CD4-positive, alpha-beta T cell treated with Interleukin-2 at 100 ng/mL for 4 hours (primary cell): ENCODE measurements at regions not wholly inside any gene's neighbourhood (a gene's known extent, or its start where the extent isn't known, plus 50 kb on each side); places are given as distances from the start of the nearest gene placed in this dataset.
"Not testable (repeated sequence)": the region's sequence is repeated elsewhere in the genome, so short reads cannot be mapped to it uniquely, and the experiment has no call there.

Experiments
- DNase-seq: peaks from one replicate; pipeline ENCODE4 v3.0.0-alpha.2; 2020; ENCODE audit warnings: low spot score

DNA sequence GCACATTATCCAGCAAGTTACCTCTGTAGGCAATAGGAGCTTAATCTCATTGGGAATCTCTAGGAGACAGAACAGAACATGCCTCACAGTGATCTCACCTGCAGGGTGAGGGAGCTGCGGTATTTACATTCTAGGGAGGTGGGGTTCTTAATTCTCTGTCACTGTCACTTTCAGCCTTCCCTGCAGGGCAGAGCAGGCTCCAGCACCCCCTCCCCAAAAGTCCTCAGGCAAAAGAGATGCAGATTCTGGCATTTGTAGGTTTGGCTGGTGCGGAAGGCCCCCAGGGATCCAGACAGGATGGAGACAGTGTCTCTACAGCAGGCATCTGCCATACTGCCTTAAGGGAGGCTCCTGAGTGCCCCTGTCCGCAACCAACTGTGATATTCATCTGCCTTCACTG, 166.4 kb upstream of the ATP6AP2 start:
- no peak for DNase-seq

DNA sequence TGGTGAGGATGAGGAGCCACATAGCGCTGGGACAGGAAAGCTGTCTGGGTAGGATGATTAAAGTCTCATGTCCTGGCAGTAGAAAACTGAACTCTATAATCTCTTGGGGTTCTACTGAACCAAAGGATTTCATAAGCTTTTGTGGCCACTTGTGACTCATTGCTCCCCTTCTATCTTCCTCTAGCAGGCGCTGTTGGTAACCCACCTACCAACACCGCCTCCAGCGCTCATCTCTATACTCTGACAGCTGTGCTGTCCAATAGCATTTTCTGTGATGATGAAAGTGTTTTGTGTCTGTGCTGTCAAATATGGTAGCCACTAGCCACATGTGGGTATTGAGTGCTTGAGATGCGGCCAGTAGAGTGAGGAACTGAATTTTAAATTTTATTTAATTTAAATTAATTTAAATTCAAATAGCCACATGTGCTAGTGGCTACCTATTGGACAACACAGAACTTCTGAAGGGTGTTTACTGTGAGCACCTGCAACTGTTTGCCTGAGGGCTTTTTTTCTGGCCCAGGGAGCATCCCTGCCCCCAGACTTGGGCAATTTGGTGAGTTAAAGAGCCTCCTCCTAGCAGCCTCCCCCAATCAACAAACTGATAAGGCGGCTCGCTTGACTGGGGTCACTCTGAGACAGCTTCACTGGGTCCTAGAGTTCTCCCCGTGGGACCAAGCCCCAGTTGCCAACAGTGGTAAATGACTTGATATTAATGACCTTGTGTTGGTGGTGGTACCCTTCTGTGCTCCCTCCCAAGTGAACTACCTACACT, 169.2 kb upstream of the ATP6AP2 start:
- no peak for DNase-seq

DNA sequence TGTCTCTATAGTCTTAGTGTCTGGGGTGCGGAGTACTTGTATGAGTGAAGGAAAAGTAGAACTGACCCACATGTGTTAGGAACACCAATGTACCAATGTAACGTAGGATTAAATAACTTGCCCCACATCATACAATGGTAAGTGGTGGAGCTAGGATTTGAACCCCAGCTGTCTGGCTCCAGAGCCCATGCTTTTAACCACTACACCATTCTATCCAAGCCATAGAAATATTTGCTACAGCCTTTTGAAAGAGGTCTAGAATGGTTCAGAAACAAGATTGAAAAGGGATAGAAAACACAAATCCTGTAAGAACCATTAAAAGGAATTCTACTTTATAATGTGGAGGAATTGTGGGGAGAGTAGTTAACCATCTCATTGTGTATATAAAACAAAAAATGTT, 169.9 kb upstream of the ATP6AP2 start:
- DNase-seq = no peak

DNA sequence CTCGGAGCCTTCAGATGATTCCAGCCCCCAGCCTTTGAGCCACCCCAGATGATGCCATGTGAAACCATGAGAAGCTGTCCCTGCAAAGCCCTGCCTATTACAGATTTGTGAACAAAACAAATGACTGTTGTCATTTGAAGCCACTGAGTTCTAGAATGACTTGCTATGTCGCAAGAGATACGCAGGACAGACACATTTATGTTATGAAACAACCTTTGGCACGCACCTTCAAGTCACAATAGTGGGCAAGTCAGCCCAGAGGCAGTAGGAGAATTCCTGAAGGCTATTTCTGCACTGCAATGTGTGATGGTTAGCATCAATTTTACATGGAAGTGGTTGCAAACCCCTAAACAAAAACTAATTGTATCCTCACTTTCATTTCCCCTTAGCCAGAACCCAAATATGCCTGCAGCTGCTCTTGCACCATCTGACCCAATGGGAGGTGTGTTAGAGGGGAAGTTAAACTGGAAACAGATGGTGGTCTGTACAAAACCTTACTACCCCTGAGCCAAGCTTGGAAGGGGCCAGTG, 174.4 kb upstream of the ATP6AP2 start:
- no peak for DNase-seq

DNA sequence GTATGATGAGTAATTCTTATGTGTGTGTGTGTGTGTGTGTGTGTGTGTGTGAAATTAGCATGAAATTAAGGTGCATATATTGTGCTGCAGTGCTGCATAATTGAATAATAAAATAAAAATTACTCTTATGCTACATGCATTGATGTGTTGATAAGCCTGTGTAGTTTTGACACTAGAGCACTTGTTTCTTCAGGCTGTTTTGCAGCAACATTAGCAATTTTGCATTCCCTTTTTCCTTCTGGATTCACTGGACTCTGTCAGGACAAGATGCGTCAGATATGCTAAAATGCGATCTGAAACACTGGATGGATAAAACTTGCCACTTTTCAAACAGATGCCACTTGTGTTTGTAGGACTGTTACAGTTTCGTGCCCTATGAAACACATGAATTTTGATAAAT, 175.4 kb upstream of the ATP6AP2 start:
- DNase-seq = no peak

DNA sequence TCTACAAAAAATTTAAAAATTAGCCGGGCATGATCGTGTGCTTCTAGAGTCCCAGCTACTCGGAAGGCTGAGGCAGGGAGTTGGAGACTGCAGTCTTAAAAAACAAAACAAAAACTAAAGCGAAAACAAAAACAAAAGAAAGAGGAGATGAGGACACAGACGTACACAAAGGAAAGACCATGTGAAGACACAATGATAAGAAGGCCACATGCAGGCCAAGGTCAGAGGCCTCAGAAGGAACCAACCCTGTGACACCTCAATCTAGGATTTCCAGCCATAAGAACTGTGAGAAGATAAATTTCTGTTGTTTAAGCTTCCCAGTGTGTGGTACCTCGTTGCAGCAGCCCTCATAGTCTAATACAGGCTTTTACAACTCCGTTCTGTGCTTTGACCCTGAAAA, 177.0 kb upstream of the ATP6AP2 start:
- DNase-seq = no peak

DNA sequence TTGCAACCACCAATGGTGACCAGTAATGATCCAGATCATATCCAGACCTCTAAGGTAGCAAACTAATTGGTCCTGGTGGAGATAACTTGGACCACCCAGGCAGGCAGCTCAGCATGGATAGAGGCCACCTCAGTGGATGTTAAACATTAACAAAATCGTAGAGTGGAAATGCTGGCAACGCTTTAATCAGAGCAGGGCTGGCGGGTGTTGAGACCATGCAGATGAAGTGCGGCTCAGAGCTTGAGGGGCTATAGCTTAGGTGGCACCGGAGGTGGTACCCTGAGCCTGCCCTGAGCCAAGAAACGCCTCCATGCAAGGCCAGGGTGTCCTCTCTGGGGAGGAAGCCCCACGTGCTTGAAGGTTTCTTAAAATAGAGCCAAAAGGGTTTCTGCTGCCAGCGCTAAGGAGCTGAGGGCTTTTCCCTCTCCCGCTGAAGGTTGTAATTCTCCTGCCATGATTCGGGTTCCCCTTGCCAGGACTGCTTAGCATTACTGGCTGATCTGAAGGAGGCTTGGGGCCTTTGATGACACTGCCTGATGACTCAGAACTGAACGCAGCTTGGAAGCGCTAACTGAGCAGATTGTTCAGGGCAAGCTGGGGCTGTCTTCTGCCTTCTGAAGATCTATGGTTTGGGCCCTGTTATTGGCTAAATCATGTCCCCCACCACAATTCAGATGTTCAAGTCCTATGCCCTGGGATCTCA, 177.8 kb upstream of the ATP6AP2 start:
- no peak for DNase-seq

DNA sequence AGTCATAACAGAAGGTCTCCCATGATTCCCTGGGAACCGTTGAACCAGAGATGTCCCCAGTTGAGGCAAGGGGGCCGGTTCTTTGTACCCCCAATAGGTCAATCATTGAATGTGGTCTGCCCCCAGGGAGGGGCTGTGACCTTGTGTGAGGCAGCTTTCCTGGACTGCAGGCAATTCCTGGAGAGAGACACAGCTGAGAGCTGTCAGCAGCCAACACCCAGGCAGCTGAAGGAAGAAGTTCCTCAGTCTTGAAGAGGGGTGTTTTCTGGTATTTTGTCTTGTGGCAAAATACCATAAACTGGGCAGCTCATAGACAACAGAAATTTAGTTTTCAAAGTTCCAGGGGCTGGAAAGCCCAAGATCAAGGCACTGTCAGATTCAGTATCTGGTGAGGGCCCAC, 185.7 kb upstream of the ATP6AP2 start:
- DNase-seq = no peak

DNA sequence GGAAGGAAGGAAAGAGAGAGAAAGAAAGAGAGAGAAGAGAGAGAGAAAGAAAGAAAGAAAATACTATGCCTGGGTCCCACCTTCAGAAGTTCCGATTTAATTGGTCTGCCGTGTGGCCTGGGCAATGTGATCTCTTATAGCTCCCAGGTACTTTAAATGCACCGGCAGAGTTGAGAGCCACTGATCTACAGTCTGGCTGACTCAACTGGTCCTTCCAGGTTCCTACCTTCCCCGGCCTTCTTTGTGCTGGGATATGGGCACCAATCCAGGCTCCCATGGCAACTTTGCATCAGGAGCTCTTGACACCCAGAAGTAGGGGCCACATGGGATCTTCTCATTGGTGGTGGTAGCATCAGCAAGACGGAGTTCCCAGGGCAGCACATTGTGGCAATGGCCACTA, 186.5 kb upstream of the ATP6AP2 start:
- no peak for DNase-seq

DNA sequence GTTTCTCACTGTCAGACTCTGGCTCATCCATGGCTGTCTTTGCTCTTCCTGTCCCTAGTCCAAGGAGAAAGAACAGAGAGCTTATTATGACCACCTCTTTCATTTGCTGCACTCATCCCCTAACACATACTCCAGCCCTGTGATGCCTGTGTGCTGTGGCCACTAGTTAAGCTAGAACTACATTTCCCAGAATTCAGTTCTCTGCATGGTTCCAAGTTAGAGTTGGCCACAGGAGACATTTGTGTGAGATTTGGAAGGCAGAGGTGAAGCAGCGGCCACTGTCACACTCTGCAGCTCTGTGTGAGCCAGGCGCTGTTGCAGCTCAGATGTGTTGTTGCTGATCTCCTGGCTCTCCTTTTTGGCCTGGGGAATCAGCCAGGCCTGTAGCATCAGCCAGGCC, 188.2 kb upstream of the ATP6AP2 start:
- no peak for DNase-seq

DNA sequence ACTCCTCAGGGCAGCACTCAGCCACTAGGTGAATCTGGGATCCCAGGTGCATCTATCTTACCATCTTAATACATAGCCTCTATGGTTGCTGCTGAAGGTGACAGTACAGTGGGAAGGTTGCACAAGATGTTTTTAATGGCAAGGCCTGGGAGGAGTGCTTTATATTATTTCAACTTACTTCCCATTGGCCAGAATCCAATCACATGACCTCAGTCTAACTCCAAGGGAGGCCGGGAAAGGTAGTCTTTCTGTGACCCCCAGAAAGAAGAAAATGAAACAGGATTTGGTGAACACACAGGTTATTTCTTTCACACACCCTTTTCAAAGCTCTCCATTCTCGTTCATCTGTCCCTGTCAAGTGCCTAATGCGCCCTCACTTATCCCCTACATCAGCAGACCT, 189.1 kb upstream of the ATP6AP2 start:
- DNase-seq = no peak

DNA sequence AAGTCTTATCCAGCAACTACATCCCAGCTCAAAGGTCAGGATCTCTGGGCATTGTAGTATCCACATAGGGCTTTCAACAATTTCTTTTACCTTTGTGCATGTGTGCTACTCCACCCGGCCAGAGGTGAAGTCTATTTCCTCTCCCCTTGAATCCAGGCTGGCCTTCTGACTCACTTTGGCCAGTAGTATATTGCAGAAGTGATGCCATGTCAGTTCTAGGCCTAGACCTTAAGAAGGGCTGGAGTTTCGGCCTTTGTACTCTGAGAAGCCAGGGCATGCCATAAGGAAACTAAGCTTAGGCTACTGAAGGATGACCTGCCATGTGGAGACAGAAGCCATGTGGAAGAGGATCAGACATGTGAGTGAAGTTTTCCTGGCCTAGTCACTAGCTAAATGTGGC, 191.2 kb upstream of the ATP6AP2 start:
- no peak for DNase-seq

DNA sequence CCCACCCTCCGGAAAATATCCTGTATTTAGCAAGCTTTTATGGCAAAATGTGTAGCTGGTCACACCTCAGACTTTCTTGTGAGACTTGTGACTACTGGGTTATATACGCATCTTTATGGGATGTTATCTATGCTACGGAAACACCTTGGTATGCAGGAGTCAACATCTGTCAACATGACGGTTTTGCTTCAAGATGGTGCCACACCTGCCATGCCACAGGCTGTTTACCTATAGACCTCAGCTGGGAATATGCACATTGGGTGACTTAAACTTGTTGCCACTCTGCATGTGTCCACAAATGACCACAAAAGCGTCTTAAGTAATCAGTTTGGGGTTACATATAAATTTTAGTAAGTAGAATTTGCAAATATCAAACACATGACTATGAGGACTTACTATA, 192.3 kb upstream of the ATP6AP2 start:
- no peak for DNase-seq

DNA sequence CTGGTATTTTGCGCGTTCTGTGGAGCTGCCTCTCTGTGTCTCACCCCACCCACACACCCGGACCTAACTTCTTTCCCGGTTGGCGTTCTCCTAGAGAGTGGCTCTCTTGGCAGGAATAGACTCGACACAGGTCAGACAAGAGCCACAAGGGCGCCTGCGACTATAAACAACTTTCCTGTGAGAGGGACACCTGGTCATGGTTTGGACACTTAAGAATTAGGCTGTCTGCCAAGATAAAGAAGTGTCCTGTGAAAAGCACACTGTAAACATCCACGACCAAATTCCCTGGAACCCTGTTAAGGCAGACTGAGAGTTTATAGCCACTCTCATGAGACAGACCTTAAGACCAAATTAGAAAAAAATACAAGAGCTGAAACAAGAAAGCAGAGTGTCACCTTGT, 192.9 kb upstream of the ATP6AP2 start:
- DNase-seq = not testable (repeated sequence)

DNA sequence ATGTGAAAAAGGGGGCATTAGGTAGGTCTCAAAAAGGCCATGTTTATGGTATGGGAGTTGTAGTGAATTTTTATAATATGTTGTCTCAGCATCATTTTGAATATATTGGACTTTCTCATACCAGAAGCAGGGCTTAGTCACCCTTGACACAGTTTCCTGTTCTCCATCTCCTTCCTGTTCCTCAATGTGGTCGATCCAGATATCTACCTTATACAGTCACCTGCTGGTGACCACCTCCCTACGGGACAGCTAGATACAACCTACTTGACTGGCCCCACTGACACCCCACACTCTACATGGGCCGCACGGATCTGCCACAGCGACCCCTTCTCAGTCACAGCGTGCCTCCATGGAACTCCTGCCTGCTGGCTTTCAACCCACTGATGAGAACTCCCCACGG, 193.5 kb upstream of the ATP6AP2 start:
- DNase-seq = not testable (repeated sequence)

DNA sequence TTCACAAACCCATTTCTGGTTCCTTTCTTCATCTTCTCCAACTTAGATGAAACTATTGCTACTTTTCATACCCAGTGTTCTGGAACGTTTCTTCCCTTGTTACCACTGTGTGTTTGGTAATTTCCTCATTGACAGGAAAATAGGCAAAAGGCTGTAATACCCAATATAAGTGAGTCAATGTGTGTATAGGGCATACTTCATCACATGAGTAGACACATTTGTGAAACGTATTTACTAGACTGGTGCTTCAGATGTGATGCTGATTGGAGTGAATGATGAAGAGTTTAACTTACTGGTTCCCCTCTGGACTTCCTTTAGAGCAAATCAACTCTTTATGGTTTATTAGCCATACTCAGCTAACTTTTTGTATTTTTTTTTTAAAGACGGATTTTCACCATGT, 195.1 kb upstream of the ATP6AP2 start:
- no peak for DNase-seq

DNA sequence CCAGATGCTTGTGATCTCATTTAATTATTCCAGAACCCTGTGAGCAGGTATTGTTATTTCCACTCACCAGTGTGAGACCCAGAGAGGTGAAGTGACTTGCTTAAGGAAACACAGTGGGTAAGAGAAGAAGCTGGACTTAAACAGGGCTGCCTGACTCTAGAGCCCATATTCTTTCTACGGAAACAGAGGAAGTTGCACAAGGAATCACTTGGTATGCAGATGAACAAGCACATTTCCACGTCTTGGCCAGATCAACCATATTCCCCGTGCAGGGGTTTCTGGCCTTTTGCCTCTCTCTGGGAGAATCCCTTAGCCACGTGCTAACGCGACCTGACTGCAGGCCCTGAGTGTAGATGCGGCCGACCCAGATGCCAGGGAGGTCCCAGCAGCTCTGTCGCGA, 195.5 kb upstream of the ATP6AP2 start:
- DNase-seq = no peak

DNA sequence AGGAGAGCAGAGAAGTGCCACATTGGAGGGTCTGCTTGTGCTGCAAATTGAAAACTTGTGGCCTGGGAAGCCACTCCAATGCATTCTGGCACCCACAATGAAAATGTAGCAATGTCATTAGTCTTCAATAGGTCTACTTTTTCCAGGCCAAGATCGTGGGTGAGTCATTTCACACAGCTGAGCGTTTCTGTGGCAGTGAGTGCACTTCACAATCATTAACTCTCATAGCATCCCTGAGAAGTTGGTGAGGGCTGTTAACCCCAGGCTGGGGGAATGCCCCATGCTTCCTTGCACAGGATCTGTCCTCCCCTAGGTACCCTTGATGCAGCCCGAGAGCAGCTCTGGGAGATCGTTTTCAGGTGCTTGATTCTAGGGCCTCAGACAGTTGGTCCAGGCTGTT, 196.8 kb upstream of the ATP6AP2 start:
- no peak for DNase-seq

DNA sequence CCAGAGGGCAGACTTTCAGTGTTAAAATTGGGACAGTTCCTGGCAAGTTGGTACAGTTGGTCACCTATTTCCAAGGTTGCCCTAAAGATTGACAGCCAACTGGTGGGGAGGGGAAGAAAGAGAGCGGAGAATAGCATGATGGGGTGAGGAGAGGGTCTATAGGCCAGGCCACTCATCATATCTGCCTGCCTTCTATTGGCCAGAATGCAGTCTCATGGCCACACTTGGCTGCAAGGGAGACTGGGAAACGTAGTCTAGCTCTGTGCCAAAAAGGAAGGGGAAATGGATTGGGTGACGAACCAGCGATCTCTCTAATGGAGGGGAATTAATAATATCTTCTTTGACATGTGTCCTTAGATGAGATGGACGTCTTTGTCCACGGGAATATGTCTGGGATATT, 197.4 kb upstream of the ATP6AP2 start:
- no peak for DNase-seq

DNA sequence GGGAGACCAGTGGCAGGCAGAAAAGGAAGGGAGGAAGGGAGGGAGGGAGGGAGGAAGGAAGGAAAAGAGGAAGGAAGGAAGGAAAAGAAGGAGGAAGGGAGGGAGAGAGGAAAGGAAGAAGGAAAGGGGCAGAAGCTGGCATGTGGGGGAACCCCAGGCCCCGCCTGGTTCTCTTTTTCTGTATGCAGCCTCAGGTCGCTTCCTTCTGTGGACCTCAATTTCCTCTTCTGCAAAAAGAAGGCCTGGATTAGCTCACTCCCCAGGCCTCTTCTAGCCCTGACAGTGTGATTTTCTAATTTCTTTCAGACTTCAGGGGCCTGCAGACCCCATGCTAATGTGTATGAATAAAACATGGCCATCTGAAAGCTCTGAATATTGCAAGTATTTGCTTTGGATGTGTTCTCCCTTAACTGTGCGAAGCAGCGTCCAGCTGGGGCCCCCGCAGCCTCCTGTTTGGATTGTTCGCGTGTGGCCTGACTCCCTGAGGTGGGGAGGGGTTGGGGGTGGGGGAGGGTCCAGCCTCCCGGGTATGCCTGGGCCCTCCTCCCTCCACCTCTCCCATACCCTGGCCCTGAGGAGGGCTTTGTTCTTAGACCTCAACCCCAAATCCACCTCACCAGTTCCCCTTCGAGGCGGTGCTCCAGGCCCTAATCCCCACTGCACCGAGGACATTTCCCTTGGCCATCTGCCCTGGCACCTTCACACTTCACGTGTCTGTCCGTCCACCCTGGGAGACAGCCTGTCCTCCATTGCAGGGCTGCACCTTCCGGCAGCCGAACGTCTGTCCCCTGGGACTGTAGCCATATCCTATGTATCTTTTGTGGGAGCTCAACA, 199.9 kb upstream of the ATP6AP2 start:
- DNase-seq = no peak

DNA sequence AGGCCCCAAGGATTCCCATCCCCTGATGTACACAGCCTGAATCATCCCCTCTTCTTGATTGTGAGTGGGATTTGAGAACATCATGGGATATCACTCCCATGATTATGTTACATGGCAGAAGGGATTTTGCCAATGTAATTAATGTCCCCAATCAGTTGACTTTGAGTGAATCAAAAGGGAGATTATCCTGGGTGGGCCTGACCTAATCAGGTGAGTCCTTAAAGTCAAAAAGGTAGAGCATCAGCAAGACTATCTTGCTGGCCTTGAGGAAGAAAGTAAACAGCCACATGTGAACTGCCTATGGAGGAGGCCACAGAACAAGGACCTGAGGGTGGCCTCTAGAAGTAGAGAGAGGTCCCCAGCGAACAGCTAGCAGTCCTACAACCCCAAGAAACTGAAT, 203.1 kb upstream of the ATP6AP2 start:
- no peak for DNase-seq

DNA sequence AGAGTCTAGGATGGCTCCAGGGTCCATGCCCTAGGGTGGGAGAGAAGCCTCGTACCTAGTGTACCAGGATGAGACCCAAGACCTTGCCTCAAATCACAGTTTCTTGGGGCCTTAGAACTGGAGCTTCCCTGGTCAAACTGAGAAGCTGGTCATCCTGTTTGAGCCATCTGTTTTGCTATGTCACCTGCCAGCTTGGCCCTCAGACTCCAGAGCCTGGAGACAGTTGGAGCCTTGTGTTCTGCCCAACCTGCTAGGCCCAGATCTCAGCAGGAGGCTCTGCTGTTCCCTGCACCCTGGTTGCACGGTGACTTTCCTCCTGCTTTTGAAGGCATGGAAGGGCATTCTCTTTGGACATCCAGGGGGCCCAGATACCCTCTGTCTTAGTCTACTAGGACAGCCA, 206.3 kb upstream of the ATP6AP2 start:
- DNase-seq = no peak

DNA sequence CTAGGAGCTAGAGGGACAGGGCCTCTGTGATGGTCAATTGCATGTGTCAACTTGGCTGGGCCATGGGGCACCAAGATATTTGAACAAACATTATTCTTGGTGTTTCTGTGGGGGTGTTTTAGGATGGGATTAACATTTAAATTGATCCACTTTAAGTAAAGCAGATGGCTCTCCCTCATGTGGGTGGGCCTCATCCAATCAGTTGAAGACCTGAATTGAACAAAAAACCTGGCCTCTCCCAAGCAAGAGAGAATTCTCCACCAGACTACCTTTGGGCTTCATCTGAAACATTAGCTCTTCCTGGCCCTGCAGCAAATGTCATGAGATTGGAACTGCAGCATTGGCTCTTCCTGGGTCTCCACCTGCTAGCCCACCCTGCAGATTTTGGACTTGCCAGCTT, 207.1 kb upstream of the ATP6AP2 start:
- no peak for DNase-seq
